SW 1271 (cell line): ENCODE measurements at regions not wholly inside any gene's neighbourhood (a gene's known extent, or its start where the extent isn't known, plus 50 kb on each side); places are given as distances from the start of the nearest gene placed in this dataset.

ENCODE experiments used
- DNase-seq, 2 experiments: peaks; one replicate each; lab custom pipeline; 2025; lab: John Stamatoyannopoulos, UW

DNA sequence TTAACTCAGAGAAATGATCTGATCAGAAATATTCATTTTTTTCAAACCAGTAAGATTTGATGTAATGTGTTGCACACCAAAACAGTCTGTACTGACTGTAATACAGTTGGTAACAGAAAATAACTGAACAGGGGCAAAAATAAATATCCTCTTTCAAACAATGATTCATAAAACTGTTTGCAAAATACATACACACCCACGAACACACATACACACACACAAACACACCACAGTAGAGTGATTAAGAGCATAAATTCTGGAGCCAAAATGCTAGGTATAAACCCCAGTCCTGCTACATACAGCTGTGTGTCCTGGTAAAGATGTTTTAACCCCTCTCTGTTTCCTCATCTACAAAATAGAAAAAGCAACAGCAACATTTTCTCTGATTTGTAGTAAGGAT, 376.6 kb downstream of the PDGFC start:
- no peak for DNase-seq

DNA sequence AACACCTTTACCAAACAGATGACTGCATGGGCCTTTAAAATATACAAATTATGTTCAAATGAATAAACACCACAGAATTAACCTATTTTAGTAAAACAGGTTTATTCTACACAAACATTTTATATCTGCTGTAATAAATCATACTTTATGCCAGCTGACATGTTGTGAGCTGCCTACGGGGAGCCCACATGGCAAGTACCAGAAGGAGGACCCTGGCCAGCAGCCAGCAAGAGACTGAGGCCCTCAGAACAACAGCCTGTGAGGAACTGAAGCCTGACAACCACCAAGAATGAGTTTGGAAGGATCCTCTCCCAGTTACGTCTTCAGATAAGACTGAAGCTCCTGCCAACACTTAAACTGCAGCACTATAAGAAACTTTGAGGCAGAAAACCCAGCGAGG, 377.0 kb downstream of the PDGFC start:
- DNase-seq = no peak

GRCh38 chr4:156593464-156593863, 378.1 kb downstream of the PDGFC start:
- no peak for DNase-seq

DNA sequence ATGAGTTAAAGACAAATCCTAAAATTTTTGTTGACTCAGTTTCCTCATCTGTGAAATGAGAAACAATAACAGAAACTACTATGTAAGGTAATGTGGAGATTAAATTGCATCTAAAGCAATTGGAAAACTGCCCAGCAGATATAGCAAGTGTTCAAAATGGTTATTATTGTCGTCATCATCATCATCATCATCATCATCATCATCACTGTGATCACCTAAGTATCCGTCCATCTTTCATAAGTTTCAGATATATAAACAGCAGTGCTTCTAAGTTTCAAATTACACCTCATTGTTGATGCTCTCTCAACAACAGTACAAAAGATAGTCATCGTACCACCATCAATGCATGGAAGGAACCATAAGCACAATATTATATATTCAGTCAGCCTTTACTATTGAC, 379.9 kb downstream of the PDGFC start:
- no peak for DNase-seq

DNA sequence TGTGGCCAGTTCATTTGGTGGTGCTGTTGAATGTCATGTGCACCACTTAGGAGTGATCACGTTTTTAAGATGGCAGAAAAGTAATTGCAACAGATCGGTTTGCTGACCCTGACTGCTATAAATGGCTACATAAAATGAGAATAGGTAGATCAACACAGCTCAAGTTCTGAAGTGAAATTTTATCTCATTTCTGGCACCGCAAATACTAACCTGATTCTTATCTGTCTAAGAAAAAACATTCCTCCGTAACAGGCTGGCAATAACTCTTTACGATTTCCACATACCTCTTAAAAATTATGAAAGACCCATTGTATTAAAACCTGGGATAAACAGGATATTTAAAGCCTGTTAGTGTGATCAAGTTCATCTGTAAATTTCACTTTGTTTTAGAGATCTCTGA, 387.5 kb downstream of the PDGFC start:
- DNase-seq = no peak

DNA sequence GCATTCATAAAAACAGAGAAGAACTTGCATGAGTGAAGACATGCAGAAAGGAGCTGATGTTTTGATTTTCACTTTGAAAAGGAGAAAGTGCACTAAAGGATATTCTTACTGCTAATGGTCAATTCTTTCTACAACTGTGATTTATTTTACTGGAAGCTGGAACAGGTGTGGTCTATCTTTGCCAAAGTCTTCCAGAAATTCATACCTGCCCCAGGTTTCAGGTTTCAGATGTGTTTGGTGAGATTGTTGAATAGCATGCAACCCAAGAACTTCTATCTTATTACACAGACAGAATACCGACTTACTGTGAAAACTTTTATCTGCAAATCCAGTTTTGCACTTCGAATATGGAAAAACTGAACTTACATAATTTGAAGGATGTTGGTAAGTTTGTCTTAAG, 388.3 kb downstream of the PDGFC start:
- DNase-seq = no peak

- no peak for DNase-seq
Measured at GRCh38 chr4:156581282-156582063, 390.1 kb downstream of the PDGFC start.

GRCh38 chr4:156578713-156579112, 392.9 kb downstream of the PDGFC start:
- DNase-seq = no peak

DNA sequence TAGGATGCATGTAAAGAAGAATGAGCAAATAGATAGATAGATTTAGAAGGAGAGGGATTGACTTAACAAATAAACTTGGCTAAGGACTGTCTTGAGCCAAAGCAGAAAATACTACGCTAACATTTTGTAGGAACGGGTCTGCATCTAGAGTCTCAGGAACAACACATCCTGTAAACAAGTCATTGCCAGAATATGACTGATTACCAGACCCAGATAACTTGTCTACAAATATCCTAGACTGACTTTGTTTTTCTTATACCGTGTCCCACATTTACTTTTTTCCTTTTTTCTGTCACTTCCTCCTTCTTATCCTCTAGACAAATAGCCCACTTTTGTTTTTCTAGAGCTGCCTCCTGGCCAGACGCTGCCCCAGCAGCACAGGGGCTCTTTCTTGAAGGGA, 393.6 kb downstream of the PDGFC start:
- DNase-seq = no peak

DNA sequence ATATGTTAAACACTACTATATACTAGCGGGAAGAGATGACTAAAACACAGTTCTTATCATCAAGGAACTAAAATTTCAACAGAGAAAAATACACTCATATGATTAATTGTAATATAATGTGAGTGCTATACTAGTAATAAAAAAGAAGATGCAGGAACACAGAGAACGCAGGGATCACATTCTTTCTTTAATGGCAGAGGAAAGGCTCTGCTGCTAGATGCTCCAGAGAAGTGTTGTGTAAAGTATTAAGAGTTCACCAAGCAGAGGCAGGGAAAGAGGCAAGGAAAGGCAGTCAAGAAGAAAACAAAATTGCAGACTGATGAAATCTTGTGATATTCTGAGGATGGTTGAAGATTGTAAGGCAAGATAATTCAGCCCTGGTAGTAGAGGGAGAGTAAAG, 394.7 kb downstream of the PDGFC start:
- DNase-seq = no peak

DNA sequence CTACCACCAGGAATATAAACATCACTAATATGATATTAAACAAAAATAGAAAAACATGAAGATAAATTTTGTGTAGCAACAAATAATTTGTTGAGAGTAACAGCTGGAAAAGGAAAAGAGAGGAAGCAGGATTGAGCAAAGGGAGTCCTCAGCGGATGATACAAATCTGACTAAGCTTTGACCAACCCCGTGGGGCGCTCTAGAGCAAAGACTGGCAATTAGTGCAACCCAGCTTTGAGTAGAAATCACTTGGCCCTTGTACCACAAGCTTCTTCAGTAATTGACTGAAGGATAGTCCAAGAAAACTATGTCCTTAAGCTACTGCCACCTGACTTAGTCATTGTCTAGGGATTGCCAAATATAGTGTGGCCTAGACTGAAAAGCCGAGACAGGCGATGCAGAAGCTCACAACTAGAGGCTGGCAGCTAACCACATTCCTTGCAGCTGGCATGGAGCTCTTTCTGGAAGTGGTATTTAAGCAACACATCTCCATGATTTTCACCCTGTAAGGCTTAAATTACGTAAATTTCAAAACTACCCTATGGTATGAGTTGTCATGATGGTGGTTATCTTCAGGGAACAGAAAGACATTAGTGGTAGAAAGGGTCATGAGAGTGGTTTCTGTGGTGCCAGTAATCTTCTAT, 396.0 kb downstream of the PDGFC start:
- DNase-seq = no peak

- no peak for DNase-seq
Measured at GRCh38 chr4:156571146-156571545, 400.5 kb downstream of the PDGFC start.

DNA sequence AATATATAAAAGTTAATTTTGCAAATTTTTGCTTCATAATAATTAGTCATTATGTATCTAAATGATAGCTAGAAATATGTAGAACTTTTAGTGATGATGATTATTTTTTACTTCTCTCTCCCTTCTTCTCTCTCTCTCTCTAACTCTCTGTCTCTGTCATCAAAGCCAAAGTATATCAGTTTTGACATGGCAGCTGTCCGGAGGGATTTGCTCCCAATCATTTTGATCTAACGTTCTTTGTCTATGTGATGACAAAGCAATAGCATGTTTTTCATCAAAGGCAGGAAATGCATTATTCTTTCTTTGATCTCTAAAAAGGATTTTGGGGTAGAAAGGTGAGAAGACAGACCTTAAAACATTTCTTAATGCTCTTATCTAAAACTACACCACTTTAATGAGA, 402.1 kb downstream of the PDGFC start:
- no peak for DNase-seq

DNA sequence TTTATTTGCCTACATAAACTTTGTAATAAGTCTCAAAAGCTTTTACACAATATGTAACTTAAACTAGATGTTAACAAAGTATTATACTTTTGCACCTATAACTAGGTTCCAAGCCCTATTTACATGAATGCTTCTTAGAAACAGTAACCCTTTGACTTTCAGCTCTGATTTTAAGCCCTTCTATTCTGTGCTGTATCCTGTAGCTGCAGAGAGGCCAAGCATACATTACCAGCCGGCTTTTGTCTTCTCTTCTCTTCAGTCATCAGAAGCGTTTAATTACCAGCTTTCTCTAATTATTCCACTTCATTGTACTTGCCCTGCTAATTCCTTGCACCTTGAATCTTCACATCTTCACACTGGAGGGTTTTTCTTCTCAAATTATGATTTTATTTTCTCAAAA, 403.1 kb downstream of the PDGFC start:
- no peak for DNase-seq

DNA sequence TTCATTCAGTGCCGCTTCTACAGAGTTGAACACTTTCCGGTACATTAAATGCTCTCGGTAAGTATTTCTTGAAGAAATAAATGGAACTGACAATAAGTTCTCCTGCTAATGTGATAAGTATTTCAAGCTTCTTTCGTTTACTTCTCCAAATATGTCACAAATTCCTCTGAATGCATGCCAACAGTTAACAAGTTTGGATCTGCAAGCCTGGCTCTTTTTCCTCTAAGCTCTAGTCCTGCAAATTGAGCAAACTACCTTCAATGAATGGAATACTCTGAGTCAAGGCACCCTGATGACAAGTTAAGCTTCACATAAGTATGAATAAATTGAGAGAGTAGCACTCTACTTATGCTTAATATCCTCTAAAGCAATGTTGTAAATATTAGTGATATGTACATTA, 403.6 kb downstream of the PDGFC start:
- DNase-seq = no peak

GRCh38 chr4:156560701-156561100, 410.9 kb downstream of the PDGFC start:
- DNase-seq = no peak

DNA sequence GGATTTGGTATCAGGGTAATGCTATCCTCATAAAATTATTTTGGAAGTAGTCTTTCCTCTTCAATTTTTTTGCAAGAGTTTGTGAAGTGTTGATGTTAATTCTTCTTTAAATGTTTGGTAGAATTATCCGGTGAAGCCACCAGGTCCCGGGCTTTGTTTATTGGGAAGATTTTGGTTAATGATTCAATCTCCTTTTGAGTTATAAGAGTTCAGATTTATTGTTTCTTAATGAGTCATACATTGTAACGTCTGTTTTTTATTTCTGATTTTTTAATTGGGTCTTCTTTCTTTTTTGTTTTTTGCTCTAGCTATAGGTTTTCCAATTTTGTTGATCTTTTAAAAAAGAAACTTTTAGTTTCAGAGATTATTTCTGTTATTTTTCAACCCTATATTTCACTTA, 412.3 kb downstream of the PDGFC start:
- DNase-seq = no peak

DNA sequence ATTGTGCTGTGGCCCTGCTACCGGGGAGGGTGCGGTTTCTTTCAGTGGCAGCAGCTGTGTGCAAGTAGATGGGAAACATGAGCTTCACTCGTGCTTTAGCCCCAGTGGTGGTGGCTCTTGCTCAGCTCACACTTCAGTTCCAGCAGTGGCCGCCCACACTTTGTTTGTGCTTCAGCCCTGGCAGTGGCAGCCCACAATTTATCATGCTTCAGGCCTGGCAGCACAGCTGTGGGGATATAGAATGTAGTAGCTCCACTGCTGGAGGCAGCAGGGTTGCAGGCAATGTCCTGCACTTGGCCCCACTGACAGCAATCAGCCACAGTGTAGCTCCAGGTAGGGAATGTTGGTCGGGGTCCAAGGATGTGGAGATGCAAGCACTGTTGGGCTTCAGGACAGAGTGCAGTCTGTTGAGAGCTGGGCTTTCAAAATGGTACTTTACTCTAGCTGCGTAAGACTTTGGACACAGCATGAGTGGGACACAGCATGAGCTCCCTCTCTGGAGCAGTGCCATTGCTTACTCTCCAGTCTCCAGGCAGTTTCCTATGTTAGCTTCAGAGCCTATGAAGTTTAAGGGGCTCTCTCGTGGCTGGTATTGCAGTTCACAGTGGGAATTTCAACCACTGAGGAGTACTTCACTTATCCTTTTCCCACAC, 413.1 kb downstream of the PDGFC start:
- DNase-seq = no peak

GRCh38 chr4:156557920-156558319, 413.7 kb downstream of the PDGFC start:
- no peak for DNase-seq

DNA sequence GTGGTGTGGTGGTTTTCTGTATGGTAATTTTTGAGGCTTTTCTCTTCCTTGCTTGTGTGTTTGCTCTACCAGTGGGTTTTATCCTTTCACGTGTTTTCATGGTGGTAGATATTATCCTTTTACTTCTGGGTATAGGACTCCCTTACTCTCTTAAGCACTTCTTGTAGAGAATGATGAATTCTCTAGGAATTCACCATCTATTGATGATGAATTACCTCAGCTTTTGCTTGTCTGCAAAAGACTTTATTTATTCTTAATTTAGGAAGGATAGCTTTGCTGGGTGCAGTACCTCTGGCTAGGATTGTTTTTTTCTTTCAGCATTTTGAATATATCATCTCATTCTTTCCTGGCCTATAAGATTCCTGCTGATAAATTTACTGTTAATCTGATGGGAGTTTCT, 415.3 kb downstream of the PDGFC start:
- no peak for DNase-seq

DNA sequence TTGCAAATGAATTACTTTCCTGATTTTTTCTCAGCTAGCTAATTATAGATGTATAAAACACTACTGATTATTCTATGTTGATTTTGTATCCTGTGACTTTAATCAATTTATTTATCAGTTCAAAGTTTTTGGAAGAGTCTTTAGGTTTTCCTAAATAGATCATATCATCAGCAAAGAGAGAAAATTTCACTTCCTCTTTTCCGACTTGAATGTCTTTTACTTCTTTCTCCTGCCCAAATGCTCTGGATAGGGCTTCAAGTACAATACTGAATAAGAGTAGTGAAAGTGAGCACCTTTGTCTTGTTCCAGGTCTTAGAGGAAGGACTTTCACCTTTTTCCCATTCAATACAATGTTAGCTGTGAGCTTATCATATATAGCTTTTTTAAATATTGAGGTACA, 417.9 kb downstream of the PDGFC start:
- no peak for DNase-seq

GRCh38 chr4:156547891-156548290, 423.7 kb downstream of the PDGFC start:
- DNase-seq = no peak

DNA sequence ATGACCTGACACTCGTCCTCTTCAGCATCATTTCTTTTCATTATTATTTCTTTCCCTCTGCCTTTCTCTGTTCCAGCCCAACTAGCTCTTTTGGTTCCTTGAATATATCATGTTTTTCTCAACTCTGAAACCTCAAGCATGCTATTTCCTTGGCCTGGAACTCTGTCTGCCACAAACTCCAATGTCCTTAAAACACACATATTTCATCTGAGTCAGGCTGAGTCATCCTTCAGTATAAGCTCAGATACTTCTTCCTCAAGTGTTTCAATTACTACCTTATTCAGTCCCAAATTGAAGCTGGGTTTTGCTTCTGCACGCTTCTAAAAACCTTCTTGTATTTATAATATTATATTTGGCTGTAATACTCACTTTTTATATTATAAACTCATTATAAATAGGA, 424.2 kb downstream of the PDGFC start:
- peak in 1 of 2 experiments; percentile 42 for DNase-seq
